OCI-LY1 (cell line): ENCODE measurements at regions not wholly inside any gene's neighbourhood (a gene's known extent, or its start where the extent isn't known, plus 50 kb on each side); places are given as distances from the start of the nearest gene placed in this dataset.

Experiments
- H2AFZ ChIP-seq: fragments of 200-600 bp; sonication (generic), shearing (Covaris generic); 2 replicates; pipeline ENCODE4 v1.6.0; 2014; ENCODE audit warnings: antibody characterized with exemption, mild to moderate bottlenecking, low read length
- H3F3A ChIP-seq: fragments of 200-600 bp; sonication (generic), shearing (Covaris generic); 2 replicates; pipeline ENCODE4 v1.6.0; 2014; ENCODE audit warnings: mild to moderate bottlenecking, antibody characterized with exemption, low read length, moderate library complexity; ENCODE audit not compliant: insufficient read depth
- H3K27ac ChIP-seq: fragments of 200-600 bp; sonication (generic); 2 replicates; pipeline ENCODE4 v1.5.1; 2014; ENCODE audit warnings: low read length, mixed run types, mild to moderate bottlenecking, low read depth; ENCODE audit not compliant: poor library complexity, severe bottlenecking
- H3K27me3 ChIP-seq: fragments of 200-600 bp; sonication (generic); 2 replicates; pipeline ENCODE4 v1.6.0; 2014; ENCODE audit warnings: antibody characterized with exemption, mild to moderate bottlenecking, low read length, moderate library complexity; ENCODE audit not compliant: insufficient read depth
- H3K36me3 ChIP-seq: fragments of 200-600 bp; sonication (generic); 2 replicates; pipeline ENCODE4 v1.6.1; 2014; ENCODE audit warnings: mild to moderate bottlenecking, antibody characterized with exemption, low read length, moderate library complexity, mixed read lengths; ENCODE audit not compliant: insufficient read depth
- H3K4me1 ChIP-seq: fragments of 200-600 bp; sonication (generic); 2 replicates; pipeline ENCODE4 v1.5.1; 2014; ENCODE audit warnings: mild to moderate bottlenecking, low read length, moderate library complexity; ENCODE audit not compliant: insufficient read depth, severe bottlenecking
- H3K4me2 ChIP-seq: fragments of 200-600 bp; sonication (generic), shearing (Covaris generic); 2 replicates; pipeline ENCODE4 v1.6.1; 2014; ENCODE audit warnings: low read length
- H3K4me3 ChIP-seq: fragments of 200-600 bp; sonication (generic); 2 replicates; pipeline ENCODE4 v1.5.1; 2014; ENCODE audit warnings: low read length, low read depth, mild to moderate bottlenecking, mixed read lengths; ENCODE audit not compliant: poor library complexity, severe bottlenecking
- H3K79me2 ChIP-seq: fragments of 200-600 bp; shearing (Covaris generic); 2 replicates; pipeline ENCODE4 v1.6.1; 2016; ENCODE audit warnings: mixed run types, low read length, mixed read lengths; ENCODE audit not compliant: insufficient read depth
- H3K9ac ChIP-seq: fragments of 200-600 bp; sonication (generic), shearing (Covaris generic); 2 replicates; pipeline ENCODE4 v1.6.1; 2014; ENCODE audit warnings: mild to moderate bottlenecking, low read length, mixed read lengths
- H3K9me2 ChIP-seq: fragments of 200-600 bp; sonication (generic), shearing (Covaris generic); 2 replicates; pipeline ENCODE4 v1.6.1; 2014; ENCODE audit warnings: low read depth, mild to moderate bottlenecking, low read length, mixed read lengths
- H3K9me3 ChIP-seq: fragments of 200-600 bp; shearing (Covaris generic); 2 replicates; pipeline ENCODE4 v1.6.1; 2014; ENCODE audit warnings: low read length, mixed read lengths
- H4K20me1 ChIP-seq: fragments of 200-600 bp; sonication (generic), shearing (Covaris generic); 2 replicates; pipeline ENCODE4 v1.6.0; 2016; ENCODE audit warnings: mild to moderate bottlenecking, low read length; ENCODE audit not compliant: insufficient read depth
- CTCF ChIP-seq: fragments of 200-600 bp; sonication (generic), shearing (Covaris generic); IDR thresholded peaks from 2 replicates; pipeline ENCODE4 v1.5.1; 2017; ENCODE audit warnings: mild to moderate bottlenecking, antibody characterized with exemption, low read length, moderate library complexity, mixed read lengths
- EZH2 ChIP-seq: fragments of 200-600 bp; sonication (generic), shearing (Covaris generic); IDR thresholded peaks from 2 replicates; pipeline ENCODE4 v1.8.0; 2017; ENCODE audit warnings: borderline replicate concordance, mixed run types, mild to moderate bottlenecking, antibody characterized with exemption, low read length, moderate library complexity, mixed read lengths

DNA sequence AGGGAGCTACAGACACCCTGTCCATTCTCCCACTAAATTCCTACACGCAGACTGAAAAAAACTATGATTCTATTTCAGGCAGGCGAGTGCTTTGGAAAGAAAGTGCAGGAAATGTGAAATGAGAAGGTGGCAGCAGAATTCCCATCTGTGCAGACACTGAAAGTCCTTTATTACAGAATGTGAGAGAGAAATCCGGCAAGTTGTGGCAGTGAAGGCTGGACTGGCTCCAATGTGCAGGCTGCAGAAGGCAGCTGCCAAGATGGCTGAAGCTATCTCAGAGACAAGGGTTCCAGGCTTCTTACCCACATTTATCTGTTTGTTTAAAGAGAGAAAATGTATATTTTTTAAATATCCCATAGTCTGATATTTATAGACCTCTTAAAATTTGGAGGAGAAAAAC lies 161.8 kb upstream of the VLDLR start:
- no peak for TF ChIP-seq EZH2
- TF ChIP-seq CTCF: no peak
- Histone ChIP-seq H3K9ac (no peak overlapping the region), H3K9me2 (no peaks in the 10 kb centered on the region), H3K27ac (no peak overlapping the region), H3K79me2 (no peaks in the 10 kb centered on the region), H3K9me3 (no peaks in the 10 kb centered on the region), H2AFZ (no peak overlapping the region), H3K4me1 (no peaks in the 10 kb centered on the region), H3F3A (no peaks in the 10 kb centered on the region), H3K4me3 (no peak overlapping the region), H3K27me3 (no peaks in the 10 kb centered on the region), H4K20me1 (no peaks in the 10 kb centered on the region), H3K4me2 (no peak overlapping the region), H3K36me3 (no peaks in the 10 kb centered on the region)

GRCh38 chr9:2461892-2462291 lies 159.7 kb upstream of the VLDLR start:
- H3K9ac ChIP-seq: no peak overlapping the region

DNA sequence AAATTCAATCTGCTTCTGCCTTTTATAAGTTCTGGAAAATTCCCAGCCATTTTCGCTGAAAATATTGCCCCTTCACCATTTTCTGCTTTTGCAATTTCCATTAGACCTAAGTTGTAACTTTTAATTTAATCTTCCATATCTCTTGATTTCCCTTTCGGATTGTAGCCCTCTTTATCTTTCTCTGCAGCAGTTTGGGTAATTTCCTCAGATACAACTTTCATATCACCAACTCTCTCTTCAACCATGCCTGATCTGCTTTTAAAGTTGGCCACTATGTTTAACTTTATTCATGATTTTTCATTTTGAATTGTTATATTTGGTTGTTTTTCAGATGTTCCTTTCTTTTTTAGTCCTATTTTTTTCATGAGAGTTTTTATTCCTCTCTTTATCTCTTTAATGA lies 157.0 kb upstream of the VLDLR start:
- H3K27ac ChIP-seq: no peak overlapping the region
- no peaks in the 10 kb centered on the region for H4K20me1 ChIP-seq
- no peak overlapping the region for H3K9ac ChIP-seq
- no peaks in the 10 kb centered on the region for H3K27me3 ChIP-seq
- TF ChIP-seq CTCF: no peak
- no peak for TF ChIP-seq EZH2
- H3F3A ChIP-seq: no peaks in the 10 kb centered on the region
- H3K36me3 ChIP-seq: no peaks in the 10 kb centered on the region
- H3K9me2 ChIP-seq: no peaks in the 10 kb centered on the region
- H2AFZ ChIP-seq: no peak overlapping the region
- no peak overlapping the region for H3K4me2 ChIP-seq
- no peaks in the 10 kb centered on the region for H3K79me2 ChIP-seq
- no peaks in the 10 kb centered on the region for H3K9me3 ChIP-seq
- H3K4me1 ChIP-seq: peaks cover under 1% of the 10 kb centered on the region
- no peak overlapping the region for H3K4me3 ChIP-seq

More at GRCh38 chr9:2461892-2462291, 159.7 kb upstream of the VLDLR start:
- no peak overlapping the region for H2AFZ ChIP-seq
- H3F3A ChIP-seq: no peaks in the 10 kb centered on the region
- no peaks in the 10 kb centered on the region for H3K9me2 ChIP-seq
- no peaks in the 10 kb centered on the region for H3K9me3 ChIP-seq
- TF ChIP-seq EZH2 (no peak), CTCF (no peak)
- H3K27me3 ChIP-seq: no peaks in the 10 kb centered on the region
- no peak overlapping the region for H3K27ac ChIP-seq
- H4K20me1 ChIP-seq: no peaks in the 10 kb centered on the region
- H3K4me2 ChIP-seq: no peak overlapping the region
- no peak overlapping the region for H3K4me3 ChIP-seq
- no peaks in the 10 kb centered on the region for H3K79me2 ChIP-seq
- no peaks in the 10 kb centered on the region for H3K4me1 ChIP-seq
- no peaks in the 10 kb centered on the region for H3K36me3 ChIP-seq
